Astrocyte (in vitro differentiated cells and primary cell): ENCODE measurements at regions not wholly inside any gene's neighbourhood (a gene's known extent, or its start where the extent isn't known, plus 50 kb on each side); places are given as distances from the start of the nearest gene placed in this dataset.

ENCODE experiments used
- EZH2 ChIP-seq: IDR thresholded peaks from 2 replicates; pipeline ENCODE4 v1.6.1; 2012; ENCODE audit warnings: mild to moderate bottlenecking, low read length, inconsistent platforms; ENCODE audit not compliant: insufficient read depth
- TF ChIP-seq, protein P1 (sequence below): IDR thresholded peaks from 2 replicates; pipeline ENCODE4 v1.5.1; 2011; ENCODE audit warnings: low read depth, mild to moderate bottlenecking, inconsistent platforms, low read length, moderate library complexity; ENCODE audit not compliant: insufficient read depth

DNA sequence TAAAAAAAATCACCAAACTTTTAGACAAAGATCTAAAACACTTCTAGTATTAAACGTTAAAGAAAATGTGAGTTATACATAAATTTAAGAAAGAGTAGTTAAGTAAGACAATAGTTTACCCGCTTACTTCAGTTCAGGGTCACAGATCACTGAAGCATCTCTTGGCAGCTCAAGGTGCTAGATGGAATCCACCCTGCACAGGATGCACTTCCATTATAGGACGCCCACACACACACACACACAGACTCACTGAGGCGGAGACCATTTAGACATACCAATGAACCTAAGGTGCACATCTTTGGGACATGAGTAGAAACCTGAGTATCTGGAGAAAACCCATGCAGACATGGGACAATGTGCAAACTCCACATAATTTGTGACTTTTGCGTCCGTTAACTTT is 630.6 kb upstream of the ZNF804A start:
- TF ChIP-seq, protein P1, sequence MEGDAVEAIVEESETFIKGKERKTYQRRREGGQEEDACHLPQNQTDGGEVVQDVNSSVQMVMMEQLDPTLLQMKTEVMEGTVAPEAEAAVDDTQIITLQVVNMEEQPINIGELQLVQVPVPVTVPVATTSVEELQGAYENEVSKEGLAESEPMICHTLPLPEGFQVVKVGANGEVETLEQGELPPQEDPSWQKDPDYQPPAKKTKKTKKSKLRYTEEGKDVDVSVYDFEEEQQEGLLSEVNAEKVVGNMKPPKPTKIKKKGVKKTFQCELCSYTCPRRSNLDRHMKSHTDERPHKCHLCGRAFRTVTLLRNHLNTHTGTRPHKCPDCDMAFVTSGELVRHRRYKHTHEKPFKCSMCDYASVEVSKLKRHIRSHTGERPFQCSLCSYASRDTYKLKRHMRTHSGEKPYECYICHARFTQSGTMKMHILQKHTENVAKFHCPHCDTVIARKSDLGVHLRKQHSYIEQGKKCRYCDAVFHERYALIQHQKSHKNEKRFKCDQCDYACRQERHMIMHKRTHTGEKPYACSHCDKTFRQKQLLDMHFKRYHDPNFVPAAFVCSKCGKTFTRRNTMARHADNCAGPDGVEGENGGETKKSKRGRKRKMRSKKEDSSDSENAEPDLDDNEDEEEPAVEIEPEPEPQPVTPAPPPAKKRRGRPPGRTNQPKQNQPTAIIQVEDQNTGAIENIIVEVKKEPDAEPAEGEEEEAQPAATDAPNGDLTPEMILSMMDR, result no peak
- no peak for TF ChIP-seq EZH2
